ENCODE measurements at regions not wholly inside any gene's neighbourhood (a gene's known extent, or its start where the extent isn't known, plus 50 kb on each side); places are given as distances from the start of the nearest gene placed in this dataset.

GRCh38 chr5:60076746-60077145, 183.2 kb upstream of the PDE4D start:
- Histone ChIP-seq H3K79me2 (ENCODE audit: insufficient read depth, low read length) (no peaks in the 10 kb centered on the region), H4K20me1 (ENCODE audit: insufficient read depth, low read length, poor library complexity, severe bottlenecking) (no peaks in the 10 kb centered on the region), H3K4me3 (ENCODE audit: low read length, poor library complexity, severe bottlenecking) (no peak overlapping the region), H2AFZ (ENCODE audit: low read length) (no peak overlapping the region), H3K36me3 (ENCODE audit: insufficient read depth, low read length) (no peaks in the 10 kb centered on the region), H3K9me3 (ENCODE audit: insufficient read depth, low read depth, low read length) (no peaks in the 10 kb centered on the region), H3K9me2 (replicated peaks; ENCODE audit: low read depth, low read length) (no peaks in the 10 kb centered on the region), H3K27me3 (ENCODE audit: insufficient read depth, low read length, poor library complexity, severe bottlenecking) (no peaks in the 10 kb centered on the region), H3K9ac (ENCODE audit: low read depth, low read length, poor library complexity, severe bottlenecking) (no peak overlapping the region), H3F3A (ENCODE audit: low read depth) (no peaks in the 10 kb centered on the region), H3K4me1 (ENCODE audit: insufficient read depth, low read length, poor library complexity, severe bottlenecking) (no peaks in the 10 kb centered on the region), H3K4me2 (ENCODE audit: low read depth, low read length, poor library complexity, severe bottlenecking) (no peak overlapping the region)
- TF ChIP-seq, protein P1, sequence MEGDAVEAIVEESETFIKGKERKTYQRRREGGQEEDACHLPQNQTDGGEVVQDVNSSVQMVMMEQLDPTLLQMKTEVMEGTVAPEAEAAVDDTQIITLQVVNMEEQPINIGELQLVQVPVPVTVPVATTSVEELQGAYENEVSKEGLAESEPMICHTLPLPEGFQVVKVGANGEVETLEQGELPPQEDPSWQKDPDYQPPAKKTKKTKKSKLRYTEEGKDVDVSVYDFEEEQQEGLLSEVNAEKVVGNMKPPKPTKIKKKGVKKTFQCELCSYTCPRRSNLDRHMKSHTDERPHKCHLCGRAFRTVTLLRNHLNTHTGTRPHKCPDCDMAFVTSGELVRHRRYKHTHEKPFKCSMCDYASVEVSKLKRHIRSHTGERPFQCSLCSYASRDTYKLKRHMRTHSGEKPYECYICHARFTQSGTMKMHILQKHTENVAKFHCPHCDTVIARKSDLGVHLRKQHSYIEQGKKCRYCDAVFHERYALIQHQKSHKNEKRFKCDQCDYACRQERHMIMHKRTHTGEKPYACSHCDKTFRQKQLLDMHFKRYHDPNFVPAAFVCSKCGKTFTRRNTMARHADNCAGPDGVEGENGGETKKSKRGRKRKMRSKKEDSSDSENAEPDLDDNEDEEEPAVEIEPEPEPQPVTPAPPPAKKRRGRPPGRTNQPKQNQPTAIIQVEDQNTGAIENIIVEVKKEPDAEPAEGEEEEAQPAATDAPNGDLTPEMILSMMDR (conservative IDR thresholded peaks at IDR 0.05; ENCODE audit: low read length) = no peak
- no peak for TF ChIP-seq EZH2phosphoT487 (IDR thresholded peaks at IDR 0.05; ENCODE audit: borderline replicate concordance)

- Histone ChIP-seq H3K4me2 (ENCODE audit: low read depth, low read length, poor library complexity, severe bottlenecking) (no peak overlapping the region), H3K79me2 (ENCODE audit: insufficient read depth, low read length) (no peaks in the 10 kb centered on the region), H3F3A (ENCODE audit: low read depth) (no peaks in the 10 kb centered on the region), H3K36me3 (ENCODE audit: insufficient read depth, low read length) (no peaks in the 10 kb centered on the region), H4K20me1 (ENCODE audit: insufficient read depth, low read length, poor library complexity, severe bottlenecking) (no peaks in the 10 kb centered on the region), H3K9me2 (replicated peaks; ENCODE audit: low read depth, low read length) (no peaks in the 10 kb centered on the region), H2AFZ (ENCODE audit: low read length) (no peak overlapping the region), H3K9ac (ENCODE audit: low read depth, low read length, poor library complexity, severe bottlenecking) (no peak overlapping the region), H3K4me1 (ENCODE audit: insufficient read depth, low read length, poor library complexity, severe bottlenecking) (no peaks in the 10 kb centered on the region), H3K27me3 (ENCODE audit: insufficient read depth, low read length, poor library complexity, severe bottlenecking) (no peaks in the 10 kb centered on the region), H3K9me3 (ENCODE audit: insufficient read depth, low read depth, low read length) (no peaks in the 10 kb centered on the region), H3K4me3 (ENCODE audit: low read length, poor library complexity, severe bottlenecking) (no peak overlapping the region)
- TF ChIP-seq EZH2phosphoT487 (IDR thresholded peaks at IDR 0.05; ENCODE audit: borderline replicate concordance) = no peak
- TF ChIP-seq, protein P1 (conservative IDR thresholded peaks at IDR 0.05; ENCODE audit: low read length) = no peak
Measured at GRCh38 chr5:60066502-60066901, 173.0 kb upstream of the PDE4D start.

GRCh38 chr5:60060389-60060788, 166.9 kb upstream of the PDE4D start:
- Histone ChIP-seq H3K79me2 (ENCODE audit: insufficient read depth, low read length) (no peaks in the 10 kb centered on the region), H3K9me2 (replicated peaks; ENCODE audit: low read depth, low read length) (no peaks in the 10 kb centered on the region), H3K27me3 (ENCODE audit: insufficient read depth, low read length, poor library complexity, severe bottlenecking) (no peaks in the 10 kb centered on the region), H4K20me1 (ENCODE audit: insufficient read depth, low read length, poor library complexity, severe bottlenecking) (no peaks in the 10 kb centered on the region), H3K9me3 (ENCODE audit: insufficient read depth, low read depth, low read length) (no peaks in the 10 kb centered on the region), H3K4me3 (ENCODE audit: low read length, poor library complexity, severe bottlenecking) (no peak overlapping the region), H2AFZ (ENCODE audit: low read length) (no peak overlapping the region), H3K4me1 (ENCODE audit: insufficient read depth, low read length, poor library complexity, severe bottlenecking) (no peaks in the 10 kb centered on the region), H3K4me2 (ENCODE audit: low read depth, low read length, poor library complexity, severe bottlenecking) (no peak overlapping the region), H3K36me3 (ENCODE audit: insufficient read depth, low read length) (no peaks in the 10 kb centered on the region), H3K9ac (ENCODE audit: low read depth, low read length, poor library complexity, severe bottlenecking) (no peak overlapping the region), H3F3A (ENCODE audit: low read depth) (no peaks in the 10 kb centered on the region)
- TF ChIP-seq, protein P1 (conservative IDR thresholded peaks at IDR 0.05; ENCODE audit: low read length) = no peak

All from Loucy (cell line).